ENCODE measurements at regions not wholly inside any gene's neighbourhood (a gene's known extent, or its start where the extent isn't known, plus 50 kb on each side); places are given as distances from the start of the nearest gene placed in this dataset.
"Not testable (repeated sequence)": the region's sequence is repeated elsewhere in the genome, so short reads cannot be mapped to it uniquely, and the experiment has no call there.

DNA sequence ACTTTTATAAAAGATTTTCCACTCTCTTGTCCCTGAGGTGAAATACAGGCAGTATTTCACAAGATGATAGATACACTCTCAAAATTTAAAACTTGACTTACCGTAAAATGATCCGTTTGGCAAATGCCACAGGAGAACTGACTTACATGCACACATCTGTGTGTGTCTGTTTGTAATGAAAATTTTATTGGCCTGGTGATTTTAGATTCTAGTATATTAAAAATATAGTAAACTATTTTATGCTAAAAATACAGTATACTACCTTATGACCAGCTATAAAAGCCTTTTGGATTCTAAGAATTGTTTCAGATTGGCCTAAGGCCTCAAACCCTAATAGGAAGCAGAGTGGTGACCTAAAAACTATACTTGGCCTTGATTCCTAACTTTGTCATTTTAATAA, 362.7 kb downstream of the IPMK start:
- TF ChIP-seq CTCF (IDR thresholded peaks at IDR 0.05; ENCODE audit: low read depth, low read length, missing control alignments): no peak
- in situ Hi-C loops (cut with HindIII; ENCODE audit: low pct_ligation_motif_present, low sequenced_read_pairs): no loop called here

GRCh38 chr10:57898231-57898630, 369.5 kb downstream of the IPMK start:
- in situ Hi-C loops (cut with HindIII; ENCODE audit: low pct_ligation_motif_present, low sequenced_read_pairs): no loop called here
- DNase-seq: no peak
- TF ChIP-seq CTCF (IDR thresholded peaks at IDR 0.05; ENCODE audit: low read depth, low read length, missing control alignments): no peak
- H3K36me3 ChIP-seq (replicated peaks): no peaks in the 10 kb centered on the region
- no peak overlapping the region for H3K4me3 ChIP-seq (ENCODE audit: low read depth, low read length)
- H3K27me3 ChIP-seq (replicated peaks): no peaks in the 10 kb centered on the region
- no peak overlapping the region for H3K27ac ChIP-seq

More for the DNA sequence above, 362.7 kb downstream of the IPMK start:
- no peak for DNase-seq
- Histone ChIP-seq H3K27ac (no peak overlapping the region), H3K4me3 (ENCODE audit: low read depth, low read length) (no peak overlapping the region), H3K27me3 (replicated peaks) (no peaks in the 10 kb centered on the region), H3K36me3 (replicated peaks) (no peaks in the 10 kb centered on the region)

GRCh38 chr10:57897611-57898010, 370.1 kb downstream of the IPMK start:
- no peak for DNase-seq
- H3K27ac ChIP-seq: no peak overlapping the region
- in situ Hi-C loops (cut with HindIII; ENCODE audit: low pct_ligation_motif_present, low sequenced_read_pairs): no loop called here
- H3K36me3 ChIP-seq (replicated peaks): no peaks in the 10 kb centered on the region
- no peak for TF ChIP-seq CTCF (IDR thresholded peaks at IDR 0.05; ENCODE audit: low read depth, low read length, missing control alignments)
- H3K27me3 ChIP-seq (replicated peaks): no peaks in the 10 kb centered on the region
- no peak overlapping the region for H3K4me3 ChIP-seq (ENCODE audit: low read depth, low read length)

GRCh38 chr10:57894361-57894760, 373.3 kb downstream of the IPMK start:
- no peak for DNase-seq
- Histone ChIP-seq H3K27ac (no peak overlapping the region), H3K36me3 (replicated peaks) (no peaks in the 10 kb centered on the region), H3K4me3 (ENCODE audit: low read depth, low read length) (no peak overlapping the region), H3K27me3 (replicated peaks) (no peaks in the 10 kb centered on the region)
- in situ Hi-C loops (cut with HindIII; ENCODE audit: low pct_ligation_motif_present, low sequenced_read_pairs): no loop called here
- TF ChIP-seq CTCF (IDR thresholded peaks at IDR 0.05; ENCODE audit: low read depth, low read length, missing control alignments): no peak

- H3K4me3 ChIP-seq (ENCODE audit: low read depth, low read length): no peak overlapping the region
- no peak for DNase-seq
- TF ChIP-seq CTCF (IDR thresholded peaks at IDR 0.05; ENCODE audit: low read depth, low read length, missing control alignments): no peak
- no peak overlapping the region for H3K27ac ChIP-seq
- no peaks in the 10 kb centered on the region for H3K36me3 ChIP-seq (replicated peaks)
- no peaks in the 10 kb centered on the region for H3K27me3 ChIP-seq (replicated peaks)
- in situ Hi-C loops (cut with HindIII; ENCODE audit: low pct_ligation_motif_present, low sequenced_read_pairs): no loop called here
Observed at GRCh38 chr10:57891201-57892006, 376.3 kb downstream of the IPMK start.

GRCh38 chr10:57890691-57891090, 377.0 kb downstream of the IPMK start:
- no peak for TF ChIP-seq CTCF (IDR thresholded peaks at IDR 0.05; ENCODE audit: low read depth, low read length, missing control alignments)
- Histone ChIP-seq H3K27me3 (replicated peaks) (no peaks in the 10 kb centered on the region), H3K4me3 (ENCODE audit: low read depth, low read length) (no peak overlapping the region), H3K36me3 (replicated peaks) (no peaks in the 10 kb centered on the region), H3K27ac (no peak overlapping the region)
- in situ Hi-C loops (cut with HindIII; ENCODE audit: low pct_ligation_motif_present, low sequenced_read_pairs): no loop called here
- no peak for DNase-seq

GRCh38 chr10:57885618-57885968, 382.1 kb downstream of the IPMK start:
- H3K4me3 ChIP-seq (ENCODE audit: low read depth, low read length); DNase-seq; H3K27me3 ChIP-seq (replicated peaks); in situ Hi-C loops (cut with HindIII; ENCODE audit: low pct_ligation_motif_present, low sequenced_read_pairs); H3K27ac ChIP-seq; H3K36me3 ChIP-seq (replicated peaks): not testable (repeated sequence)

All from brain microvascular endothelial cell (primary cell).